ENCODE measurements at regions not wholly inside any gene's neighbourhood (a gene's known extent, or its start where the extent isn't known, plus 50 kb on each side); places are given as distances from the start of the nearest gene placed in this dataset.

- TF ChIP-seq ZFX (IDR thresholded peaks at IDR 0.05) (no peak), CTCF (conservative IDR thresholded peaks at IDR 0.05) (no peak)
- no peak overlapping the region for H3K27ac ChIP-seq
These were observed 288.6 kb downstream of the OXSM start for GRCh38 chr3:26078539-26078938.

DNA sequence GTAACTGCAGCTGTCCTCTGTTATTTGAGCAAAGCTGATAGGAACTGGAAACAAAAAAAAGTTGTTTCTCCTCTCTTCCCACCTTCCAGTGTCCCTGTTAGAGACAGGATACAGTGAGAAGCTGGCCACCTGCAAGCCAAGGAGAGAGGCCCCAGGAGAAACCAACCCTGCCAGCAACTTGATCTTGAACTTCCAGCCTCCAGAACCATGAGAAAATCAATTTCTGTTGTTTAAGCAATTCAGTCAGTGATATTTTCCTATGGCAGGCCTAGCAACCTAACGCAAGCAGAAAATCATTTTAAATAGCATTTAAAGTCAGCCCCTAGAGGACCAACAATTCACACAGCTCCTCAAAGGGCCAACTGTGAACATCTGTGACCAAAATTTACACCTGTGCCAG is 291.3 kb downstream of the OXSM start:
- no peak overlapping the region for H3K27ac ChIP-seq
- TF ChIP-seq ZFX (IDR thresholded peaks at IDR 0.05) (no peak), CTCF (conservative IDR thresholded peaks at IDR 0.05) (no peak)

DNA sequence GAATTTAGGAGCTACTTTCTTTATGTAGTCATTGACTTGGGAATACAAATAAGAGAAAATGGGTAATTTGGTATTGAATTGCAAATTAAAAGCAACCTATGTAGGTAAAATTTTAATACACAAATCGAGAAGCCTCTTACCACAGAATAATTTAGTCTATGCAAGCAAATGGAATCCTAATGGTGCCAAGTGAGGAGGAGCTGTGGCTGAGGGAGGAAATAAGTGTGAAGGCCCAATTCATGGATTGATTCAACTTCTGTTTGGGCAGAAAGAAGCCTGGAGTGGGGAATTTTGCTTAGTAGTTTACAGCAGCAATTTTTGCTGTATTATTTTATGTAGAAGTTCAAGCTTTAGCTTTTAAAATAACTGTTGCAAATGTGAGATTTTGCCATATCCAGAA is 291.9 kb downstream of the OXSM start:
- no peak overlapping the region for H3K27ac ChIP-seq
- TF ChIP-seq ZFX (IDR thresholded peaks at IDR 0.05) (no peak), CTCF (conservative IDR thresholded peaks at IDR 0.05) (no peak)

- TF ChIP-seq CTCF (conservative IDR thresholded peaks at IDR 0.05) = no peak
- TF ChIP-seq ZFX (IDR thresholded peaks at IDR 0.05) = no peak
- H3K27ac ChIP-seq = no peak overlapping the region
These were observed 293.0 kb downstream of the OXSM start for GRCh38 chr3:26082911-26083310.

DNA sequence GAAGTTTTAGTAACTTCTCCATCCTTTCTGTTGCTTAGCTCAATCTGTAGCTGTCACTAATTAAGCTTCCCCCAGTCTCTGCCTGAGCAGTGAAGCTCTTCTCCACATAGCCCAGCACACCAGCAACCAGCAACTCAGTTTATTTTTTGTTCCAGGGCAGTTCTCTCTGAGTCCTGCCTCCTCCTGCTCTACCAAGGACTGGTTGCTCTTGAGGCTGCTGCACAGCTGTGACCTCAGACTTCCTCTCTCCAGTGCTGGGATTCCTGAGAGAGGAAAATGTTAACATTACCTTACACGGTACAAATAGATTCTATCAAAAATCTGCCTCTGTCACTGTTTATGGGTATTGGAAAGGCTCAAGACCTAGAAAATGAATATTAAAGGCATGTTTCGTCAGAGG is 294.7 kb downstream of the OXSM start:
- no peak overlapping the region for H3K27ac ChIP-seq
- TF ChIP-seq CTCF (conservative IDR thresholded peaks at IDR 0.05) = no peak
- no peak for TF ChIP-seq ZFX (IDR thresholded peaks at IDR 0.05)

GRCh38 chr3:26087751-26088150 is 297.9 kb downstream of the OXSM start:
- no peak for TF ChIP-seq CTCF (conservative IDR thresholded peaks at IDR 0.05)
- no peak for TF ChIP-seq ZFX (IDR thresholded peaks at IDR 0.05)
- H3K27ac ChIP-seq = no peak overlapping the region

- TF ChIP-seq CTCF (conservative IDR thresholded peaks at IDR 0.05) = no peak
- TF ChIP-seq ZFX (IDR thresholded peaks at IDR 0.05) = no peak
These were observed 299.4 kb downstream of the OXSM start for GRCh38 chr3:26089249-26089648.

More at GRCh38 chr3:26089249-26089648, 299.4 kb downstream of the OXSM start:
- no peak overlapping the region for H3K27ac ChIP-seq
